Immature natural killer cell (primary cell): ENCODE measurements at regions not wholly inside any gene's neighbourhood (a gene's known extent, or its start where the extent isn't known, plus 50 kb on each side); places are given as distances from the start of the nearest gene placed in this dataset.

Experiments used
- DNase-seq, 3 donors: peaks; one replicate each; pipeline ENCODE4 v3.0.0; 2022; ENCODE audit warnings: mixed read lengths in 1 of 3
- H3K27ac Mint-ChIP-seq, 6 donors: one replicate each; pipeline ENCODE4 v1.8.0; 2020; ENCODE audit warnings: mixed read lengths in 6 of 6, mild to moderate bottlenecking in 5 of 6, inconsistent platforms in 4 of 6, moderate library complexity in 3 of 6
- H3K27me3 Mint-ChIP-seq, 3 donors: one replicate each; pipeline ENCODE4 v1.8.0; 2020 to 2021; ENCODE audit warnings: low read depth in 3 of 3, mild to moderate bottlenecking in 3 of 3, mixed read lengths in 3 of 3, moderate library complexity in 3 of 3, inconsistent platforms in 1 of 3
- H3K36me3 Mint-ChIP-seq, 3 donors: one replicate each; pipeline ENCODE4 v1.8.0; 2020; ENCODE audit warnings: mixed read lengths in 3 of 3, inconsistent platforms in 2 of 3, mild to moderate bottlenecking in 2 of 3
- H3K4me1 Mint-ChIP-seq, 2 donors: one replicate each; pipeline ENCODE4 v1.8.0; 2020; ENCODE audit warnings: inconsistent platforms in 2 of 2, mild to moderate bottlenecking in 2 of 2, mixed read lengths in 2 of 2, moderate library complexity in 1 of 2
- H3K4me3 Mint-ChIP-seq, 5 donors: one replicate each; pipeline ENCODE4 v1.8.0; 2020; ENCODE audit warnings: mild to moderate bottlenecking in 5 of 5, mixed read lengths in 5 of 5, inconsistent platforms in 3 of 5, moderate library complexity in 3 of 5
- H3K9me3 Mint-ChIP-seq, 6 donors: one replicate each; pipeline ENCODE4 v1.8.0; 2020; ENCODE audit warnings: mild to moderate bottlenecking in 6 of 6, mixed read lengths in 6 of 6, inconsistent platforms in 4 of 6, moderate library complexity in 3 of 6

DNA sequence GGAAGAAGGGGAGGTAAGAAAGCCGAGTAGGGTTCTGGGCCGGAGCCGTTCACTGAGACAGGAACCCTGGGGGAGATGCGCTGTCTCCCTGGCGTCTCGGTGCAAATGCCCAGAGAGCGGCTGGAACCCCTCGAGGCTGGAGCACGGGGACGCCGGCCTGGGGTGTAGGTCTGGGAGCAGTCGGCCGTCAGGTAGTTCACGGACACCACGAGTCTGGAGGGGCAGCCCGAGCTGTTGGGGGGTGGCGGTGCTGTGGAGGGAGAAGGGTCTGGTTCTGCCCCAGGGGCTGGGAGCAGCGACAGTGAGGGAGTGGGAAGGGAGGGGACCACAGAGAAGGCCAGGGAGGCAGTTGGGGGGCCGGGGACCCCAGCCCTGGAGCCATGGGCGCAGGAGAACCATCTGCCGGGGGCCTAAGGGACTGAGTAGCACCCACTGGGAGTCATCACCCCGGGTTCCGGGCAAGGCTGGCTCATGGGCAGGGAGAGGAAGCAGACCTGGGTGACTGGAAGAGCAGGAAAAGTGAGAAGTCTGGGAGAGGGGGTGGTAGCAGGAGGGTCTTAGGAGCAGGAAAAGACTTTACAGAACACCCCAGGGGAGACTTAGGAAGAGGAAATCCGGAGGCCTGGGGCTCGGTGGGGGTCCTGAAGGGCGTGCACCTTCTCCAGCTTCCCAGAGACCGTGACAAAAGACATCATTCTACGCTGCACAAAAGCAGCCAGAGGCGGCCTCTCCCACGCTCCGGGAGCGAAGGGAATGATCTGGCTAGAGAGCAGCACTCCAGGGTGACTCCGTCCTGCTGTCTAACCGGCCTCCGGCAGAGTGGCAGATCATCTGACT is 173.1 kb upstream of the SOX1 start:
- H3K4me1 Mint-ChIP-seq: no peaks in the 10 kb centered on the region
- H3K9me3 Mint-ChIP-seq: no peaks in the 10 kb centered on the region
- H3K27ac Mint-ChIP-seq: no peak overlapping the region
- no peaks in the 10 kb centered on the region for H3K36me3 Mint-ChIP-seq
- peaks cover 16 to 24% (median 19%) of the 10 kb centered on the region in 3 donors for H3K27me3 Mint-ChIP-seq
- no peak for DNase-seq
- no peak overlapping the region for H3K4me3 Mint-ChIP-seq

DNA sequence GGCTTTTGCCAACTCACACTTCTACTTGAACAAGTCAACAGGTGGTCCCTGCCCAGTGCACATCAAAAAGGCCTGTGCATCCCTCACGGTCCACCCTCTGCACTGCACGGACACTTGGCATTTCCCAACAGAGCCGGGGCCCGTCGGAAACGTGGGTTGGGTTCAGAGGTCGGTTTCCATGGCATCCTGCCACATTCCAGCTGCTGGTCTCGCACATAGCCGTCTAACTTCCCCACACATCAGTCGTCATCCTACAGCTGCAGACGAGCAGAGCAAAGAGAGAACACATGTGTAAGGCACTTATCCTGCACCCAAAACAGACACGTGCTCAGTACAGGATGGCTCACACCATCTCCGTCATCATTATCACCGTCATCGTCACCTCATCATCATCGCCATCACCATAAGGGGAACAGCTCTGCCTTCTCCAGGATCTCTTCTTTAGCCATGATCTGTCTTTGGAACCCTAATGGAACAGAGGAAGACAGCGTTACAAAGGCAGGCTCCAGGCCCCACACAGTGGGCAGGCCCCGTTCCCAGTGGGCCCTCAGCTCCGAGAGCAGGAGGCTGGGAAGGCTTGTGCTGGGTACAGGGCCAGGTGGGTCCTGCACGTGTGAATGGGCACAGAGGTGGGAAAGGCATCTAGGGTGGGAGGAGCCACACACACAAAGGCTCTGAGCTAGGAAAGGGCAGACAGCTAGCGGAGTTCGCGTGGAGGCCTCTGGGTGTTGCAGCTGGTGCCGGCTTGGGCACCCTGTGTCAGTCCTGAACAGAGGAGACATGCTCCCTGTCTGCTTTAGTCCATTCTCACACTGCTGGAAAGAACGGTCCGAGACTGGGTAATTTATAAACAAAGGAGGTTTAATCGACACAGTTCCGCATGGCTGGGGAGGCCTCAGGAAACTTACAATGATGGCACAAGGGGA is 170.8 kb upstream of the SOX1 start:
- H3K27me3 Mint-ChIP-seq: peaks cover 13 to 19% (median 18%) of the 10 kb centered on the region in 3 donors
- H3K4me3 Mint-ChIP-seq: no peak overlapping the region
- DNase-seq: no peak
- no peak overlapping the region for H3K27ac Mint-ChIP-seq
- no peaks in the 10 kb centered on the region for H3K4me1 Mint-ChIP-seq
- H3K36me3 Mint-ChIP-seq: no peaks in the 10 kb centered on the region
- H3K9me3 Mint-ChIP-seq: no peaks in the 10 kb centered on the region

DNA sequence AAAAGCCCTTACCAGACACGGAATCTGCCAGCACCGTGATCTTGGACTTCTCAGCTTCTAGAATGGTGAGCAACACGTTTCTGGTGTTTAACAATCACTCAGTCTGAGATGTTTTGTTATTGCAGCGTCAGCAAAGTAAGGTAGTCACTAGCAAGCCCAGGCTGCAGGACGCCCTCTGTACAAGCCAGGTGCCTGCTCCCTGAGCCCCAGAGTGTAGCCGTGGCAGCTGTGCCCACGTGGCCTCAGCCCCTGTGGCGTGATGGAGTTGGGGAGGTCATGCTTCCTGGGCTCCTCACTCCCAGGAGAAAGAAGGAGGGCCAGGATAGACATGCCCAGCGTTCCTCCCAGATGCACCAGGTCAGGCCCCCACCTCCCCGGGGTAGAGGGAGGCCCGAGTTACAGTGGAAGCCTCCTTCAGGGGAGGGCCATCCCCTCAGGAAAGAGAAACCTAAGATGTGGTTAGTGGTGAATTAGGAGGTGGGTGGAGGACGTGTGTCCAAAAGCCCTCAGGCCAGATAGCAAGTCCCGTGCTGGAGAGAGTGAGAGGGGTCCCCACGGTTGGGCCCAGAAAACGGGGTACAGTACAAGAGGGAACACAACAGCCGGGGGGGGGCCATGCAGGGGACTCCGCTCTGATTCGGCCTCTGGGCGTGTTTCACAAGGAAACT is 169.6 kb upstream of the SOX1 start:
- Mint-ChIP-seq H3K36me3 (no peaks in the 10 kb centered on the region), H3K4me1 (no peaks in the 10 kb centered on the region), H3K9me3 (no peaks in the 10 kb centered on the region), H3K27me3 (peaks cover 12 to 19% (median 13%) of the 10 kb centered on the region in 3 donors), H3K27ac (no peak overlapping the region), H3K4me3 (no peak overlapping the region)
- no peak for DNase-seq

DNA sequence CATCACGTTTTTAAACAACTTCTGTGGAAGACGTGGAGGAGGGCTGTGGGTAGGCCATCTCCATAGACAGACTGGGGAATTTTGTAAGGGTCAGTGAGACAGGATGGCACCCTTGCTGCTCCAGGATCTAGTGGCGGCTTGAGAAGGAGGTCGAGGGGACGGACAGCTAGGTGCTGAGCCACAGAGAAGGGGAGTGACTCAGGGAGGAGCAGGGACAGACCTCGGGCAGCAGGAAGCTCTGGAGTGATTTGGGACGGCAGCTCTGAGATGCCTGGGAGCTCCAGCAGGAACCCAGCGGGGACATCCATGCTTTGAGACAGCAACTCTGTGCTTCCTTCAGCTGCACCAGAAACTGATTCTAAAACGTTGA is 169.1 kb upstream of the SOX1 start:
- H3K27ac Mint-ChIP-seq: no peak overlapping the region
- H3K9me3 Mint-ChIP-seq: no peaks in the 10 kb centered on the region
- H3K36me3 Mint-ChIP-seq: no peaks in the 10 kb centered on the region
- H3K4me3 Mint-ChIP-seq: no peak overlapping the region
- H3K4me1 Mint-ChIP-seq: no peaks in the 10 kb centered on the region
- peaks cover 8 to 15% (median 9%) of the 10 kb centered on the region in 3 donors for H3K27me3 Mint-ChIP-seq
- no peak for DNase-seq

DNA sequence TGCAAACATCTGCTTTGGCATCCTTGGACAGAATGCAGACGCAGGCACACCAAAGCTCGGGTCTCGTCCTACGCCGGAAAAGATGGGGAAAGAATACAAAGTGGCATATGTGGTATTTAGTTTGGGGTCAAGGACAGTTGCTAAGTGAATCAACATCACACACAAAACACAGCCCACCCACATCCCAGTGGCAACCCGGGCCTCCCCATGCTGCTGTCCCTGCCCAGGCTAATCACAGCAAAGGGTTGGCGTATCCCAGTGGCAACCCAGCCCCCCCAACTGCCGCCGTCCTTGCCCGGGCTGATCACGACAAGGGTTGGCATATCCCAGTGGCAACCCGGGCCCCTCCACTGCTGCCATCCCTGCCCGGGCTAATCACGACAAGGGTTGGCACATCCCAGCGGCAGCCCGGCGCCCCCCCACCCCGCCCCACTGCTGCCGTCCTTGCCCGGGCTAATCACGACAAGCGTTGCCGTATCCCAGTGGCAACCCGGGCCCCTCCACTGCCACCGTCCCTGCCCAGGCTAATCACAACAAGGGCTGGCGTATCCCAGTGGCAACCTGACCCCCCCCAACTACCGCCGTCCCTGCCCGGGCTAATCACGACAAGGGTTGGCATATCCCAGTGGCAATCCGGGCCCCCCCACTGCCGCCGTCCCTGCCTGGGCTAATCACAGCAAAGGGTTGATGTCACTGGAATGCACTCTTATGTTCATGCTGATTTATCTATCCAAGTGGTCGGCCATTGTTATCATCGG is 167.8 kb upstream of the SOX1 start:
- Mint-ChIP-seq H3K4me1 (no peaks in the 10 kb centered on the region), H3K4me3 (no peak overlapping the region), H3K27ac (no peak overlapping the region), H3K27me3 (peaks cover 3 to 14% (median 9%) of the 10 kb centered on the region in 3 donors), H3K9me3 (no peaks in the 10 kb centered on the region), H3K36me3 (no peaks in the 10 kb centered on the region)
- DNase-seq: no peak

DNA sequence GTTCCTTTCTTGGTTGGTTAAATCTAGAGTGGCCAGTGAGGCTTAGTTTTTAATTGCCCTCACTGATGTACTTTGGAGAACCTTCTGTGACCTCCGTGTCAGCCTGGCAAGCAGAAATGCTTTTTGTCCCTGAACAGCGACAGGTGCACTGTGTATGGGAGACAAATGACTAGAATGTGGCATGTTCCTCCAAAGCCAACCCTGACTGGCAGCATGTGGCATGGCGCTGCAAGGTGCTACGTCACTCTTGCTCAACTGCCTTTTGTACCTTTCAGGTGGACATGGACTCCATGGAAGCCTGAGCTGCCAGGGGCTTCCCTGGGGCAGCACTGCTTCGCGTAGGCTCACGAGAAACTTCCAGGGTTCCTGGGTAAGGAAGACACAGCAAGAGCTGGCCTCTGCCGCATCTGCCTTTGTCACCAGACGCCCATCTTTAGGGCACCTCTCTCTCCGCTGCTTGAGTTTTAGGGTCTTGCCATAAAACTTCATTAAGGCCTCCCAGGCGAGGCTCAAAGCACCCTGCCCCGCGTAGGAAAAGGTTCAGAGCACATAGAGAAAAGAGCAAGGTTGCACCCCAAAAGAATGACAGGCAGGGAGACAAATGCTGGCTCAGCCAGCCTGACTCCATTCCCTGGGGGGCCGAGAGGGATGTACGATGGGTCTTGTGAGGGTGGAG is 167.1 kb upstream of the SOX1 start:
- Mint-ChIP-seq H3K9me3 (no peaks in the 10 kb centered on the region), H3K27ac (no peak overlapping the region), H3K4me3 (no peak overlapping the region), H3K27me3 (peaks cover 2 to 15% (median 6%) of the 10 kb centered on the region in 3 donors), H3K4me1 (no peaks in the 10 kb centered on the region), H3K36me3 (no peaks in the 10 kb centered on the region)
- no peak for DNase-seq

DNA sequence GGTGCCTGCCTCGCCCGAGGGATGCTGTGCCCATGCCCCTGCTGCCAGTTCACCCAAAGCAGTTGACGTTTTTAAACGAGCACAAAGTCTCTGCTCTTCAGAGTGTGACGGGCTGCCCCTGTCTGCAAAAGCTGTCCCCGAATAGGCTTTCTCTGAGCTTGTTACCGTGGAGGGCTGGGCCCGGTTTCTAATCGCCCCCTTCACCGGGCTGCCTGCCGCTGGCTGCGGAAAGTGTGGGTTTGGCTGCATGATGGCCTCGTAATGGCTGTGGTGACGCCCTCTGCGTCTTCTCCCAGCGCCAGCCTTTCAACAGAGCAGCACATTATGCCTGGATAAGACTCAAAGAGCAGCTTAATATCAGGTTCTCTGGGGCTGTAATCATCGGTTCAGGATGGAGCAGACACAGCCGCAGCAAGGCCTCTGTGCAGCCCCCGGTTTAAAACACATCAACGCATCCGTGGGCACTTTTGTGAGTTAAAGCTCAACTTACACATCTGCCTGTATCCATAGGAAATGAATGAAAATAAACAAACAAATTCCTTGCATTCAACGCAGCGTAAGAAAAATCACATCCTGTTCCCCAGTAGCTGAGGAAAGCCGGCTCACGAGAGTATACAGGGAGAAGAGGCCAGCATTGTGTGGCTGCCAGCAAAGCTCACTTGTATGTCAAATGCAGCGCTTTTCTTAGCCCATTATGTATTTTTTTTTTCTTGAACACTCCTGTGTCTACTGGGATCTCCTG is 166.4 kb upstream of the SOX1 start:
- H3K4me3 Mint-ChIP-seq: no peak overlapping the region
- H3K27me3 Mint-ChIP-seq: peaks cover 2 to 15% (median 3%) of the 10 kb centered on the region in 3 donors
- DNase-seq: no peak
- H3K36me3 Mint-ChIP-seq: no peaks in the 10 kb centered on the region
- H3K27ac Mint-ChIP-seq: no peak overlapping the region
- H3K4me1 Mint-ChIP-seq: no peaks in the 10 kb centered on the region
- H3K9me3 Mint-ChIP-seq: no peaks in the 10 kb centered on the region

DNA sequence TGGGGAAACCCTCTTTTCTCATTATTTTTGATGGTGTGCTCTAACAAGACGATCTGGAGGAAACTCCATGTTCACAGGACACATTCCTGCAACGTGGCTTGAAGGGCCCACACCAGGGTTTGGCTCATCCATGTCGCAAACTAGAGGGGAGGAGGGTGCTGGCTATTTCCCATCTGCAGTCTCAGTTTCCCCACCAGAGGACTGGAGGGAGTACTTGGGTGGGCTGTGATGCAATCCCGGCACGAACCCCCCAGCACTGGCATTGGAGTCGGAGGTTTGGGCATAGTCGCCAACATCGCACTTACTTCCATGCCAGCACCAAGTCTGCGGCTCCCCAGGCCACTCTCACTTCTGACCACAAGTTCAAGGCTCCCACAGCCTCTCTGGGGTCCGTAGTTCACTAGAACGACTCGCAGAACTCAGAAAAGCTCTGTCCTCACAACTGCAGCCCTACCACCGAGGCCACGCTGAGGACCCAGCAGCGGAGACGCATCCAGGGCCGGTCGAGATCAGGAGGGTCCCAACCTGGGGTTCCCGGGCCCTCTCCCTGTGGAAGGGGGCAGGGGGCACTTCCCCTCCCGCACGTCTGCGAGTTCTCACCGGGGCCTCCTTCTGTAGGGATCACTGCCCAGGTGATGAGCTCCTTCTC is 165.6 kb upstream of the SOX1 start:
- Mint-ChIP-seq H3K4me1 (no peaks in the 10 kb centered on the region), H3K27me3 (peaks cover 0 to 15% (median 3%) of the 10 kb centered on the region in 3 donors), H3K36me3 (no peaks in the 10 kb centered on the region), H3K27ac (no peak overlapping the region), H3K4me3 (no peak overlapping the region), H3K9me3 (no peaks in the 10 kb centered on the region)
- no peak for DNase-seq

DNA sequence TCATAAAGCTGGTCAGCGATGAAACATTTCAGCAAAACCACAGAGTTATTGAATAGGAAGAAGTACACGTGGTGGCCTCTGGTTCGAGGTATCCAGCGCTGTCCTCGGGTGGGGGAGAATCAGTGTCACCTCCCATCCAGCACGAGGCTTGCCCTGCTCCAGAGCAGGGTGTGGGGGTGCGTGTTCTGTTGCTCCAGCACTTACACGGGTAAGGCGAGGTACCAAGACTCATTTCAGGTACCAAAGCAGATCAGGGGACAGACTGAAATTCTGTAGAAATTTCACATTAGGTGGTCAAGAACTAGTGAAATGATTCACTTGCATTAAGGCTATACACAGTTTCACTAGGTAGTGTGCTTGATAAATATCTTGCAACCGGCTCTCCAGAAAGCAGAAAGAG is 164.2 kb upstream of the SOX1 start:
- Mint-ChIP-seq H3K27me3 (peaks cover 0 to 3% (median 3%) of the 10 kb centered on the region in 3 donors), H3K9me3 (no peaks in the 10 kb centered on the region), H3K36me3 (no peaks in the 10 kb centered on the region), H3K4me1 (no peaks in the 10 kb centered on the region), H3K27ac (no peak overlapping the region), H3K4me3 (no peak overlapping the region)
- DNase-seq: no peak

DNA sequence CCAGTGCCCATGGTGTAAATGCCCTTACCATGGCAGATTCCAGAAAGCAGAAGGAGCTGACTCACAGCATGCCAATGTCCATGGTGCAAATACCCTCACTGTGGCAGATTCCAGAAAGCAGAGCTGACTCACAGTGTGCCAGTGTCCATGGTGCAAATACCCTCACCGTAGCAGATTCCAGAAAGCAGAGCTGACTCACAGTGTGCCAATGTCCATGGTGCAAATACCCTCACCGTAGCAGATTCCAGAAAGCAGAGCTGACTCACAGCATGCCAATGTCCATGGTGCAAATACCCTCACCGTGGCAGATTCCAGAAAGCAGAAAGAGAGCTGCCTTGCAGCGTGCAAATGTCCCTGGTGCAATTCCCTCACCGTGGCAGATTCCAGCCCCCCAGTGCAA is 163.8 kb upstream of the SOX1 start:
- Mint-ChIP-seq H3K36me3 (no peaks in the 10 kb centered on the region), H3K9me3 (no peaks in the 10 kb centered on the region), H3K27ac (no peak overlapping the region), H3K4me3 (no peak overlapping the region), H3K4me1 (no peaks in the 10 kb centered on the region), H3K27me3 (peaks cover 0 to 3% (median 1%) of the 10 kb centered on the region in 3 donors)
- no peak for DNase-seq

DNA sequence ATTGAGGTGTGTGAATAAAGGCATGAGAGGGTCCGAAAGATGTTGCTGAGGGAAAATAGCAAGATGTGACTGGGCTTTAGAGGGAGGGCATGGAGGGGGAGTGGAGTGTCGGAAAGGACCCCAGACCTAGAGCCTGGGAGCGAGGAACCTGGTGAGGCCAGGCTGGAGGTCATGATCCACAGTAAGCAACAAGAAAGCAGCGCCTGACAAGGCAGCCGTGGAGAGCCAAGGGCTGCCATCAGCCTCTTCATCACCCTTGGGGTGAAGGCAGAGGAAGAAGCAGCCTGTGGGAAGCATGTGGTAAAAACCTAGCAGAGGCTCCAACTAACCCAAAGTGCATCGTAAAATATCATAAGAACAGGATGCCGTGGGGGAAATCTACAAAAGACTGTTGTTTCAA is 162.8 kb upstream of the SOX1 start:
- Mint-ChIP-seq H3K27ac (no peak overlapping the region), H3K4me3 (no peak overlapping the region), H3K36me3 (no peaks in the 10 kb centered on the region), H3K9me3 (no peaks in the 10 kb centered on the region), H3K27me3 (peaks cover under 1 to 3% (median 1%) of the 10 kb centered on the region in 3 donors), H3K4me1 (no peaks in the 10 kb centered on the region)
- no peak for DNase-seq
